MM.1S (cell line): ENCODE measurements at regions not wholly inside any gene's neighbourhood (a gene's known extent, or its start where the extent isn't known, plus 50 kb on each side); places are given as distances from the start of the nearest gene placed in this dataset.

Source experiments
- EZH2 ChIP-seq: fragments of 300-600 bp; sonication (generic); optimal IDR thresholded peaks from 2 replicates; pipeline ENCODE3; 2017; ENCODE audit warnings: low read depth, mild to moderate bottlenecking, antibody characterized with exemption, low read length, mixed read lengths
- EZH2phosphoT487 ChIP-seq: fragments of 300-600 bp; sonication (generic); IDR thresholded peaks from 2 replicates; pipeline ENCODE4 v1.6.1; 2018; ENCODE audit warnings: antibody characterized with exemption, low read length
- TF ChIP-seq, protein P1 (sequence below): fragments of 300-600 bp; sonication (generic); IDR thresholded peaks from 2 replicates; pipeline ENCODE4 v1.5.1; 2016; ENCODE audit warnings: antibody characterized with exemption, low read length, mixed read lengths

DNA sequence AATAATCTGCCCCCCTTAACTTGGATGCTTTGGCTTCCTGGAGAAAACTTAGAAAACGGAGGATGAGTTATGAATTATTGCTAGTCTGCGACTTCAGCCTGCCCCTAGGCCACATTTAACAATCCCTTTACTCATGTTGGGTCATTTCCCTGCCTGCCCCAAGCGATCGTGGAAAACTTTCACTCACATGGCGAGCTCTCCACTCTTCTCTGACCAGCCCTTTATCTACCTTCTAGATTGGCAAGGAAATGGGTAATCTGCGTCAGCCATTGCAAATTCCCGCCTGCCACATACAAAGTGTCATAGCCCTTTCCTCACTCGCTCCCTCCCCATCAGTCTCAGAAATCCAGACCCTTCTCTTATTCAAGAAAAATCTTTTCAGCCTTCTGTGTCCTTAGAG lies 154.3 kb upstream of the IRS2 start:
- TF ChIP-seq, protein P1, sequence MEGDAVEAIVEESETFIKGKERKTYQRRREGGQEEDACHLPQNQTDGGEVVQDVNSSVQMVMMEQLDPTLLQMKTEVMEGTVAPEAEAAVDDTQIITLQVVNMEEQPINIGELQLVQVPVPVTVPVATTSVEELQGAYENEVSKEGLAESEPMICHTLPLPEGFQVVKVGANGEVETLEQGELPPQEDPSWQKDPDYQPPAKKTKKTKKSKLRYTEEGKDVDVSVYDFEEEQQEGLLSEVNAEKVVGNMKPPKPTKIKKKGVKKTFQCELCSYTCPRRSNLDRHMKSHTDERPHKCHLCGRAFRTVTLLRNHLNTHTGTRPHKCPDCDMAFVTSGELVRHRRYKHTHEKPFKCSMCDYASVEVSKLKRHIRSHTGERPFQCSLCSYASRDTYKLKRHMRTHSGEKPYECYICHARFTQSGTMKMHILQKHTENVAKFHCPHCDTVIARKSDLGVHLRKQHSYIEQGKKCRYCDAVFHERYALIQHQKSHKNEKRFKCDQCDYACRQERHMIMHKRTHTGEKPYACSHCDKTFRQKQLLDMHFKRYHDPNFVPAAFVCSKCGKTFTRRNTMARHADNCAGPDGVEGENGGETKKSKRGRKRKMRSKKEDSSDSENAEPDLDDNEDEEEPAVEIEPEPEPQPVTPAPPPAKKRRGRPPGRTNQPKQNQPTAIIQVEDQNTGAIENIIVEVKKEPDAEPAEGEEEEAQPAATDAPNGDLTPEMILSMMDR = no peak
- no peak for TF ChIP-seq EZH2
- TF ChIP-seq EZH2phosphoT487 = no peak
